HCT116 (cell line): ENCODE measurements at regions not wholly inside any gene's neighbourhood (a gene's known extent, or its start where the extent isn't known, plus 50 kb on each side); places are given as distances from the start of the nearest gene placed in this dataset.

ENCODE experiments used
- CBX3 ChIP-seq: IDR thresholded peaks from 2 replicates; pipeline ENCODE4 v1.6.1; 2012; ENCODE audit warnings: low read depth
- EGR1 ChIP-seq: IDR thresholded peaks from 2 replicates; pipeline ENCODE4 v1.6.1; 2012; ENCODE audit warnings: low read depth
- EZH2phosphoT487 ChIP-seq: fragments of 200-600 bp; IDR thresholded peaks from 2 replicates; pipeline ENCODE4 v1.6.1; 2018; ENCODE audit warnings: antibody characterized with exemption, borderline replicate concordance
- POLR2A ChIP-seq: IDR thresholded peaks from 2 replicates; pipeline ENCODE4 v1.7.0; 2011; ENCODE audit warnings: borderline replicate concordance; ENCODE audit not compliant: insufficient read depth, insufficient read length; ENCODE audit errors: extremely low read depth
- POLR2AphosphoS5 ChIP-seq: IDR thresholded peaks from 2 replicates; pipeline ENCODE4 v1.6.1; 2011; ENCODE audit warnings: mild to moderate bottlenecking, low read depth, low read length, moderate library complexity
- SP1 ChIP-seq: IDR thresholded peaks from 2 replicates; pipeline ENCODE4 v1.6.1; 2012; ENCODE audit warnings: low read depth
- YY1 ChIP-seq: IDR thresholded peaks from 2 replicates; pipeline ENCODE4 v1.6.1; 2011; ENCODE audit warnings: low read length, low read depth, moderate library complexity, mild to moderate bottlenecking; ENCODE audit not compliant: insufficient replicate concordance; ENCODE audit errors: extremely low read depth
- ZNF274 ChIP-seq: fragments of 200-500 bp; sonication (Bioruptor generic); IDR thresholded peaks from 2 replicates; pipeline ENCODE4 v1.6.1; 2014; ENCODE audit warnings: mild to moderate bottlenecking, low read depth, low read length, inconsistent platforms
- TF ChIP-seq, protein P1 (sequence below), 3 experiments: fragments of 200-600 bp in 1 of 3; sonication (generic) in 1 of 3; IDR thresholded peaks in 2 of 3; conservative IDR thresholded peaks in 1 of 3; 2 replicates each; pipeline ENCODE4 v1.5.1; 2012 to 2017; ENCODE audit warnings: low read depth in 2 of 3, low read length in 2 of 3, antibody characterized with exemption in 1 of 3, borderline replicate concordance in 1 of 3, control low read depth in 1 of 3, mild to moderate bottlenecking in 1 of 3, mixed read lengths in 1 of 3, mixed run types in 1 of 3, moderate library complexity in 1 of 3; ENCODE audit not compliant: insufficient read depth in 1 of 3
- TF ChIP-seq, protein P2 (sequence below): IDR thresholded peaks from 2 replicates; pipeline ENCODE4 v1.6.1; 2012

DNA sequence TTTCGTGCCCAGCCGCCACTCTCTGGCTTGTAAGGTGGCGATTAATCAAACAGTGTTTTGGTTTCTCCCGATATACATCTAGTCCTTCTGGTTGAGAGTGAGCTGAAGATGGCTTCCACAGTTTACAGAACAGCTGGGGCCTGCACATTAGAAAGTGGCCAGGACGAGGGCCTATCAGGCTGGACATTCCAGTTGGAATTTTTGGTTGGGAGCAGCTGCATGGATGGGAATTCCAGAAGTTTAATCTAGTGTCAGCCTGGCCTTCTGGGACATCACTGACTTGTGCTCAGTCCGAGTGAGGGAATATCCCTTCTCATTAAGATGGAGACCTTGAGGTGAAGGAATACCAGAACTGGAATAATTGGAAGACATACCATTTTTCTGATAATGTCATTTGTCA is 118.1 kb upstream of the SIX2 start:
- TF ChIP-seq, protein P1, sequence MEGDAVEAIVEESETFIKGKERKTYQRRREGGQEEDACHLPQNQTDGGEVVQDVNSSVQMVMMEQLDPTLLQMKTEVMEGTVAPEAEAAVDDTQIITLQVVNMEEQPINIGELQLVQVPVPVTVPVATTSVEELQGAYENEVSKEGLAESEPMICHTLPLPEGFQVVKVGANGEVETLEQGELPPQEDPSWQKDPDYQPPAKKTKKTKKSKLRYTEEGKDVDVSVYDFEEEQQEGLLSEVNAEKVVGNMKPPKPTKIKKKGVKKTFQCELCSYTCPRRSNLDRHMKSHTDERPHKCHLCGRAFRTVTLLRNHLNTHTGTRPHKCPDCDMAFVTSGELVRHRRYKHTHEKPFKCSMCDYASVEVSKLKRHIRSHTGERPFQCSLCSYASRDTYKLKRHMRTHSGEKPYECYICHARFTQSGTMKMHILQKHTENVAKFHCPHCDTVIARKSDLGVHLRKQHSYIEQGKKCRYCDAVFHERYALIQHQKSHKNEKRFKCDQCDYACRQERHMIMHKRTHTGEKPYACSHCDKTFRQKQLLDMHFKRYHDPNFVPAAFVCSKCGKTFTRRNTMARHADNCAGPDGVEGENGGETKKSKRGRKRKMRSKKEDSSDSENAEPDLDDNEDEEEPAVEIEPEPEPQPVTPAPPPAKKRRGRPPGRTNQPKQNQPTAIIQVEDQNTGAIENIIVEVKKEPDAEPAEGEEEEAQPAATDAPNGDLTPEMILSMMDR (IDR thresholded peaks at IDR 0.05 in 2 of 3, conservative IDR thresholded peaks at IDR 0.05 in 1 of 3; ENCODE audit: borderline replicate concordance in 1 of 3, insufficient read depth in 1 of 3, low read depth in 2 of 3, low read length in 2 of 3) = no peak
- TF ChIP-seq, protein P2, sequence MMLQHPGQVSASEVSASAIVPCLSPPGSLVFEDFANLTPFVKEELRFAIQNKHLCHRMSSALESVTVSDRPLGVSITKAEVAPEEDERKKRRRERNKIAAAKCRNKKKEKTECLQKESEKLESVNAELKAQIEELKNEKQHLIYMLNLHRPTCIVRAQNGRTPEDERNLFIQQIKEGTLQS = no peak
- TF ChIP-seq EZH2phosphoT487 (no peak), ZNF274 (no peak), POLR2A (no peak), YY1 (no peak), SP1 (no peak), EGR1 (no peak), CBX3 (no peak), POLR2AphosphoS5 (no peak)
